HEK293 (cell line): ENCODE measurements at regions not wholly inside any gene's neighbourhood (a gene's known extent, or its start where the extent isn't known, plus 50 kb on each side); places are given as distances from the start of the nearest gene placed in this dataset.

ENCODE experiments used
- CTCF ChIA-PET: fragments of 350-600 bp; formaldehyde crosslinking; extraction: SDS; loops from one replicate; lab custom pipeline; 2021; ENCODE audit warnings: antibody characterized with exemption; lab: Yijun Ruan, JAX
- POLR2A ChIA-PET: fragments of 300-600 bp; formaldehyde crosslinking; extraction: SDS; loops from one replicate; lab custom pipeline; 2020; ENCODE audit warnings: antibody characterized with exemption, inconsistent platforms; lab: Yijun Ruan, JAX
- H3K27ac ChIP-seq: fragments of 200-500 bp; sonication (Bioruptor generic); 2 replicates; pipeline ENCODE4 v1.5.1; 2014; ENCODE audit warnings: low read depth, low read length, control low read depth, inconsistent platforms; ENCODE audit errors: extremely low read depth
- H3K36me3 ChIP-seq, 2 experiments: fragments of 200-500 bp in 1 of 2; sonication (Bioruptor generic) in 1 of 2; 1 replicate in 1 of 2; 2 replicates in 1 of 2; pipeline ENCODE4 v1.5.1; 2014 to 2017; ENCODE audit warnings: inconsistent platforms in 2 of 2, low read length in 2 of 2; ENCODE audit not compliant: control insufficient read depth in 2 of 2, insufficient read depth in 1 of 2
- H3K4me1 ChIP-seq: fragments of 200-500 bp; sonication (Bioruptor generic); 2 replicates; pipeline ENCODE4 v1.5.1; 2014; ENCODE audit warnings: mild to moderate bottlenecking, low read length, inconsistent platforms; ENCODE audit not compliant: control insufficient read depth, insufficient read depth
- H3K4me3 ChIP-seq: 2 replicates; pipeline ENCODE4 v1.5.1; 2011; ENCODE audit warnings: low read depth, mild to moderate bottlenecking, control low read depth, low read length, moderate library complexity
- H3K9me3 ChIP-seq: fragments of 200-500 bp; sonication (Bioruptor generic); 2 replicates; pipeline ENCODE4 v1.5.1; 2014; ENCODE audit warnings: low read depth, low read length, inconsistent platforms; ENCODE audit not compliant: control insufficient read depth, insufficient read depth
- GLI4 ChIP-seq: fragments of 450-650 bp; formaldehyde crosslinking; IDR thresholded peaks from 2 replicates; pipeline ENCODE4 v1.5.1; 2016; ENCODE audit warnings: missing biosample characterization, missing genetic modification characterization
- HOXC10 ChIP-seq: sonication (generic); formaldehyde crosslinking; IDR thresholded peaks from 2 replicates; pipeline ENCODE4 v1.8.1; 2023; ENCODE audit warnings: mild to moderate bottlenecking, missing genetic modification reagents
- SP7 ChIP-seq: fragments of 450-650 bp; formaldehyde crosslinking; IDR thresholded peaks from 2 replicates; pipeline ENCODE4 v1.5.1; 2016; ENCODE audit warnings: missing biosample characterization, missing genetic modification characterization
- ZBTB17 ChIP-seq: fragments of 450-650 bp; formaldehyde crosslinking; IDR thresholded peaks from 2 replicates; pipeline ENCODE4 v1.5.1; 2016; ENCODE audit warnings: missing biosample characterization, missing genetic modification characterization
- ZBTB21 ChIP-seq: fragments of 450-650 bp; formaldehyde crosslinking; IDR thresholded peaks from 2 replicates; pipeline ENCODE4 v1.5.1; 2017; ENCODE audit warnings: missing biosample characterization, missing genetic modification characterization
- ZNF214 ChIP-seq: fragments of 450-650 bp; formaldehyde crosslinking; IDR thresholded peaks from 2 replicates; pipeline ENCODE4 v1.5.1; 2017; ENCODE audit warnings: missing biosample characterization, mild to moderate bottlenecking, missing genetic modification characterization, borderline replicate concordance
- ZNF335 ChIP-seq: fragments of 450-650 bp; formaldehyde crosslinking; conservative IDR thresholded peaks from 2 replicates; pipeline ENCODE4 v1.5.1; 2016; ENCODE audit warnings: missing biosample characterization, missing genetic modification characterization
- ZNF366 ChIP-seq: fragments of 450-650 bp; formaldehyde crosslinking; conservative IDR thresholded peaks from 2 replicates; pipeline ENCODE4 v1.5.1; 2016; ENCODE audit warnings: missing biosample characterization, missing genetic modification characterization
- ZNF391 ChIP-seq: fragments of 450-650 bp; formaldehyde crosslinking; IDR thresholded peaks from 2 replicates; pipeline ENCODE4 v1.5.1; 2016; ENCODE audit warnings: low read depth, missing biosample characterization, missing genetic modification characterization, borderline replicate concordance
- ZNF404 ChIP-seq: fragments of 450-650 bp; formaldehyde crosslinking; IDR thresholded peaks from 2 replicates; pipeline ENCODE4 v1.5.1; 2017; ENCODE audit warnings: missing biosample characterization, missing genetic modification characterization
- ZNF555 ChIP-seq: fragments of 450-650 bp; formaldehyde crosslinking; conservative IDR thresholded peaks from 2 replicates; pipeline ENCODE4 v1.5.1; 2017; ENCODE audit warnings: missing biosample characterization, mild to moderate bottlenecking, missing genetic modification characterization, inconsistent platforms
- ZNF600 ChIP-seq: fragments of 450-650 bp; formaldehyde crosslinking; IDR thresholded peaks from 2 replicates; pipeline ENCODE4 v1.5.1; 2016; ENCODE audit warnings: missing biosample characterization, missing genetic modification characterization
- ZNF610 ChIP-seq: fragments of 450-650 bp; formaldehyde crosslinking; IDR thresholded peaks from 2 replicates; pipeline ENCODE4 v1.5.1; 2016; ENCODE audit warnings: missing biosample characterization, missing genetic modification characterization, borderline replicate concordance
- ZNF707 ChIP-seq: fragments of 450-650 bp; formaldehyde crosslinking; IDR thresholded peaks from 2 replicates; pipeline ENCODE4 v1.5.1; 2016; ENCODE audit warnings: missing biosample characterization, missing genetic modification characterization
- TF ChIP-seq, protein P1 (sequence below): fragments of 450-650 bp; formaldehyde crosslinking; IDR thresholded peaks from 2 replicates; pipeline ENCODE4 v1.5.1; 2016; ENCODE audit warnings: missing biosample characterization, missing genetic modification characterization, borderline replicate concordance
- TF ChIP-seq, protein P2 (sequence below): fragments of 450-650 bp; formaldehyde crosslinking; IDR thresholded peaks from 2 replicates; pipeline ENCODE4; 2016; ENCODE audit warnings: missing biosample characterization, missing genetic modification characterization
- TF ChIP-seq, protein P3 (sequence below): fragments of 450-650 bp; formaldehyde crosslinking; IDR thresholded peaks from 2 replicates; pipeline ENCODE4 v1.5.1; 2016; ENCODE audit warnings: missing biosample characterization, missing genetic modification characterization, borderline replicate concordance
- TF ChIP-seq, protein P4 (sequence below): fragments of 450-650 bp; formaldehyde crosslinking; IDR thresholded peaks from 2 replicates; pipeline ENCODE4 v1.5.1; 2016; ENCODE audit warnings: missing biosample characterization, missing genetic modification characterization, borderline replicate concordance

DNA sequence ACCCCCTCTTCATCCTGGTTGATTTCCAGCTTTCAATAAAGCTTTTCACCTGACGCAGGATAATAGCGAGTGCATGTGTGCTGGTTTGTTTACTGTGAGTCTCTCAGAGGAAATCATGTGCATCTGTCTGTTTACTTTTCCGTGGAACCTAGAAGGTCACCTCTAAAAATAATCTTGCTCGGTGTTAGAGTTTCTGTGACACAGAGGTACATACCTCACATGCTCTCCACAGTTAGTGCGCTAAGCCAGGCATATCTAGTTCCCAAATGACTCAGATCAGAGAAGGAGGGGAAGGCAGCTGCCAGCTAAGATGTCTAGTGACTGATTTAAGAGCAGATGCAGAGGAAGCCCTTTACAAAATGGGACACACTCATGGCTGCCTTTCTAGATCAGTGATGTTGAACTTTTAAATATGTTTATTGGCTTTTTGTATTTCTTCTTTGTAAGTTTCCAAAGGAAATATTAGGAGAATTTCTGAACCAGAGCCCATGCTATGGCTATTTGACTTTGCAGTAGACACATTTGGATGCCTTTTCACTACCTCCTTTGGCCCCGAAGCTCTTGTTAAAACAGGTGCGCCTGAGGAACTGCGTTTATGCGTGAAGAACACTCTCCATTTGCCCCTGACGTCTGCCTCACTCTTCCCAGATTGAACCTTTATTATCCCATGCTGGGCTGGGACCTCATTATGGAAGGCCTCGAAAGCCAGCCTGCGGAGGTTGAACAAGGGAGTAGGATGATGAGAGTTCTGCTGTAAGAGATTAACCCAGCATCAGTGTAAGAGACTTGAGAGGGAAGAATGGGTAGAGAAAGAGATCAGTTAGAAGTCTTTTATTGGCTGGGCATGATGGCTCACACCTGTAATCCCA is 145.6 kb downstream of the FAM161A start:
- ChIA-PET POLR2A (no interaction called here), CTCF (interaction anchor here (0.5 to 1.0 kb wide), 3 partner anchors 8 to 302 kb away, joined by 3 to 5 read pairs (median 4); no protein-coding TSS in a partner anchor)
- Histone ChIP-seq H3K27ac (no peak overlapping the region), H3K9me3 (no peaks in the 10 kb centered on the region), H3K4me1 (no peaks in the 10 kb centered on the region), H3K4me3 (no peak overlapping the region), H3K36me3 (no peaks in the 10 kb centered on the region)
- TF ChIP-seq HOXC10 (CRISPR knock-in tag) (no peak), SP7 (peak; percentile 47), ZNF366 (peak; percentile 50; the same call in 1 of the 2 replicates), ZNF335 (tag by site-specific recombination) (0 out of 2 replicates have a peak, but pooled peaks have one; percentile 21), ZBTB17 (tag by site-specific recombination) (peak; percentile 80)

DNA sequence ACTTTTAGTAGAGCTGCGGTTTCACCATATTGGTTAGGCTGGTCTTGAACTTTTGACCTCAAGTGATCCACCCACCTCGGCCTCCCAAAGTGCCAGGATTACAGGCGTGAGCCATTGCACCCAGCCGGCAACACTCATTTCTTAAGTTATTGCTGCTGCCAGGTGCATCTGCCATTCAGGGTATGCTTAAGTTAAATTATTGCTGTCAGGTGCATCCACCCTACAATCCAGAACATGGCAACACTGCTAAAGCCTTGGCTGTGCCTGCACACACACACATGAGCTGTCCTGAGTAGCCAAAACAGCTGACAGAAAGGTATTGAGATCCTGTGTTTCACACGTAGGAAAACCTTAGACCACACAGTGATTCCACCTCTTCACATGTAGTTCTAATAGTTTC is 148.2 kb downstream of the FAM161A start:
- H3K27ac ChIP-seq, result no peak overlapping the region
- H3K4me1 ChIP-seq, result no peaks in the 10 kb centered on the region
- ChIA-PET POLR2A (no interaction called here), CTCF (interaction anchor here (0.5 to 1.0 kb wide), 2 partner anchors 11 to 443 kb away, joined by 3 to 4 read pairs; no protein-coding TSS in a partner anchor)
- TF ChIP-seq, protein P1, sequence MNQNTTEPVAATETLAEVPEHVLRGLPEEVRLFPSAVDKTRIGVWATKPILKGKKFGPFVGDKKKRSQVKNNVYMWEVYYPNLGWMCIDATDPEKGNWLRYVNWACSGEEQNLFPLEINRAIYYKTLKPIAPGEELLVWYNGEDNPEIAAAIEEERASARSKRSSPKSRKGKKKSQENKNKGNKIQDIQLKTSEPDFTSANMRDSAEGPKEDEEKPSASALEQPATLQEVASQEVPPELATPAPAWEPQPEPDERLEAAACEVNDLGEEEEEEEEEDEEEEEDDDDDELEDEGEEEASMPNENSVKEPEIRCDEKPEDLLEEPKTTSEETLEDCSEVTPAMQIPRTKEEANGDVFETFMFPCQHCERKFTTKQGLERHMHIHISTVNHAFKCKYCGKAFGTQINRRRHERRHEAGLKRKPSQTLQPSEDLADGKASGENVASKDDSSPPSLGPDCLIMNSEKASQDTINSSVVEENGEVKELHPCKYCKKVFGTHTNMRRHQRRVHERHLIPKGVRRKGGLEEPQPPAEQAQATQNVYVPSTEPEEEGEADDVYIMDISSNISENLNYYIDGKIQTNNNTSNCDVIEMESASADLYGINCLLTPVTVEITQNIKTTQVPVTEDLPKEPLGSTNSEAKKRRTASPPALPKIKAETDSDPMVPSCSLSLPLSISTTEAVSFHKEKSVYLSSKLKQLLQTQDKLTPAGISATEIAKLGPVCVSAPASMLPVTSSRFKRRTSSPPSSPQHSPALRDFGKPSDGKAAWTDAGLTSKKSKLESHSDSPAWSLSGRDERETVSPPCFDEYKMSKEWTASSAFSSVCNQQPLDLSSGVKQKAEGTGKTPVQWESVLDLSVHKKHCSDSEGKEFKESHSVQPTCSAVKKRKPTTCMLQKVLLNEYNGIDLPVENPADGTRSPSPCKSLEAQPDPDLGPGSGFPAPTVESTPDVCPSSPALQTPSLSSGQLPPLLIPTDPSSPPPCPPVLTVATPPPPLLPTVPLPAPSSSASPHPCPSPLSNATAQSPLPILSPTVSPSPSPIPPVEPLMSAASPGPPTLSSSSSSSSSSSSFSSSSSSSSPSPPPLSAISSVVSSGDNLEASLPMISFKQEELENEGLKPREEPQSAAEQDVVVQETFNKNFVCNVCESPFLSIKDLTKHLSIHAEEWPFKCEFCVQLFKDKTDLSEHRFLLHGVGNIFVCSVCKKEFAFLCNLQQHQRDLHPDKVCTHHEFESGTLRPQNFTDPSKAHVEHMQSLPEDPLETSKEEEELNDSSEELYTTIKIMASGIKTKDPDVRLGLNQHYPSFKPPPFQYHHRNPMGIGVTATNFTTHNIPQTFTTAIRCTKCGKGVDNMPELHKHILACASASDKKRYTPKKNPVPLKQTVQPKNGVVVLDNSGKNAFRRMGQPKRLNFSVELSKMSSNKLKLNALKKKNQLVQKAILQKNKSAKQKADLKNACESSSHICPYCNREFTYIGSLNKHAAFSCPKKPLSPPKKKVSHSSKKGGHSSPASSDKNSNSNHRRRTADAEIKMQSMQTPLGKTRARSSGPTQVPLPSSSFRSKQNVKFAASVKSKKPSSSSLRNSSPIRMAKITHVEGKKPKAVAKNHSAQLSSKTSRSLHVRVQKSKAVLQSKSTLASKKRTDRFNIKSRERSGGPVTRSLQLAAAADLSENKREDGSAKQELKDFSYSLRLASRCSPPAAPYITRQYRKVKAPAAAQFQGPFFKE (tag by site-specific recombination), result no peak
- TF ChIP-seq ZNF391 (tag by site-specific recombination) (no peak), GLI4 (tag by site-specific recombination) (no peak), ZNF555 (tag by site-specific recombination) (no peak), ZNF404 (tag by site-specific recombination) (no peak), ZBTB21 (tag by site-specific recombination) (no peak), ZNF214 (tag by site-specific recombination) (no peak)
- TF ChIP-seq, protein P2, sequence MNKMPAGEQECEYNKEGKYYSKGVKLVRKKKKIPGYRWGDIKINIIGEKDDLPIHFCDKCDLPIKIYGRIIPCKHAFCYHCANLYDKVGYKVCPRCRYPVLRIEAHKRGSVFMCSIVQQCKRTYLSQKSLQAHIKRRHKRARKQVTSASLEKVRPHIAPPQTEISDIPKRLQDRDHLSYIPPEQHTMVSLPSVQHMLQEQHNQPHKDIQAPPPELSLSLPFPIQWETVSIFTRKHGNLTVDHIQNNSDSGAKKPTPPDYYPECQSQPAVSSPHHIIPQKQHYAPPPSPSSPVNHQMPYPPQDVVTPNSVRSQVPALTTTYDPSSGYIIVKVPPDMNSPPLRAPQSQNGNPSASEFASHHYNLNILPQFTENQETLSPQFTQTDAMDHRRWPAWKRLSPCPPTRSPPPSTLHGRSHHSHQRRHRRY (tag by site-specific recombination), result no peak
- no peaks in the 10 kb centered on the region for H3K9me3 ChIP-seq
- no peaks in the 10 kb centered on the region for H3K36me3 ChIP-seq
- no peak overlapping the region for H3K4me3 ChIP-seq

DNA sequence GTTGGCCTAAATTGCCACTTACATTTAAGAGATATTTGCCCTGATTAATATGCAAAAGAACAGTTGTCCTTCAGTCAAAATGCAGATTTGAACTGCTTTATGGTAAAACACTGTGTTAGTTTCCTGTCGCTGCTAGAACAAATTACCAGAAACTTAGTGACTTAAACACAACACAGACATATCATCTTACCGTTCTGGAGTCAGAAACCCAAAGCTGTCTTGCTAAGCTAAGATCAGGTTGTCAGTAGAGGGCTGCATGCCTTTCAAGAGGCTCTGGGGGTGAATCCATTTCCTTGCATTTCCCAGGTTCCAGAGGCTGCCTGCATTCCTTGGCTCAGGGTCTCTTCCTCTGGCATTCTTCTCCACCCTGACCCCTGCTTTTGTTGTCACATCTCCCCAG is 149.5 kb downstream of the FAM161A start:
- Histone ChIP-seq H3K4me1 (no peaks in the 10 kb centered on the region), H3K36me3 (no peaks in the 10 kb centered on the region), H3K27ac (no peak overlapping the region), H3K4me3 (no peak overlapping the region), H3K9me3 (no peaks in the 10 kb centered on the region)
- CTCF ChIA-PET, result no interaction called here
- POLR2A ChIA-PET, result no interaction called here
- TF ChIP-seq ZNF707 (tag by site-specific recombination) (no peak), ZNF600 (tag by site-specific recombination) (peak; percentile 65), ZNF610 (tag by site-specific recombination) (no peak)
- TF ChIP-seq, protein P3, sequence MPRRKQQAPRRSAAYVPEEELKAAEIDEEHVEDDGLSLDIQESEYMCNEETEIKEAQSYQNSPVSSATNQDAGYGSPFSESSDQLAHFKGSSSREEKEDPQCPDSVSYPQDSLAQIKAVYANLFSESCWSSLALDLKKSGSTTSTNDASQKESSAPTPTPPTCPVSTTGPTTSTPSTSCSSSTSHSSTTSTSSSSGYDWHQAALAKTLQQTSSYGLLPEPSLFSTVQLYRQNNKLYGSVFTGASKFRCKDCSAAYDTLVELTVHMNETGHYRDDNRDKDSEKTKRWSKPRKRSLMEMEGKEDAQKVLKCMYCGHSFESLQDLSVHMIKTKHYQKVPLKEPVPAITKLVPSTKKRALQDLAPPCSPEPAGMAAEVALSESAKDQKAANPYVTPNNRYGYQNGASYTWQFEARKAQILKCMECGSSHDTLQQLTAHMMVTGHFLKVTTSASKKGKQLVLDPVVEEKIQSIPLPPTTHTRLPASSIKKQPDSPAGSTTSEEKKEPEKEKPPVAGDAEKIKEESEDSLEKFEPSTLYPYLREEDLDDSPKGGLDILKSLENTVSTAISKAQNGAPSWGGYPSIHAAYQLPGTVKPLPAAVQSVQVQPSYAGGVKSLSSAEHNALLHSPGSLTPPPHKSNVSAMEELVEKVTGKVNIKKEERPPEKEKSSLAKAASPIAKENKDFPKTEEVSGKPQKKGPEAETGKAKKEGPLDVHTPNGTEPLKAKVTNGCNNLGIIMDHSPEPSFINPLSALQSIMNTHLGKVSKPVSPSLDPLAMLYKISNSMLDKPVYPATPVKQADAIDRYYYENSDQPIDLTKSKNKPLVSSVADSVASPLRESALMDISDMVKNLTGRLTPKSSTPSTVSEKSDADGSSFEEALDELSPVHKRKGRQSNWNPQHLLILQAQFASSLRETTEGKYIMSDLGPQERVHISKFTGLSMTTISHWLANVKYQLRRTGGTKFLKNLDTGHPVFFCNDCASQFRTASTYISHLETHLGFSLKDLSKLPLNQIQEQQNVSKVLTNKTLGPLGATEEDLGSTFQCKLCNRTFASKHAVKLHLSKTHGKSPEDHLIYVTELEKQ, result no peak
- TF ChIP-seq, protein P4, sequence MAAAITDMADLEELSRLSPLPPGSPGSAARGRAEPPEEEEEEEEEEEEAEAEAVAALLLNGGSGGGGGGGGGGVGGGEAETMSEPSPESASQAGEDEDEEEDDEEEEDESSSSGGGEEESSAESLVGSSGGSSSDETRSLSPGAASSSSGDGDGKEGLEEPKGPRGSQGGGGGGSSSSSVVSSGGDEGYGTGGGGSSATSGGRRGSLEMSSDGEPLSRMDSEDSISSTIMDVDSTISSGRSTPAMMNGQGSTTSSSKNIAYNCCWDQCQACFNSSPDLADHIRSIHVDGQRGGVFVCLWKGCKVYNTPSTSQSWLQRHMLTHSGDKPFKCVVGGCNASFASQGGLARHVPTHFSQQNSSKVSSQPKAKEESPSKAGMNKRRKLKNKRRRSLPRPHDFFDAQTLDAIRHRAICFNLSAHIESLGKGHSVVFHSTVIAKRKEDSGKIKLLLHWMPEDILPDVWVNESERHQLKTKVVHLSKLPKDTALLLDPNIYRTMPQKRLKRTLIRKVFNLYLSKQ (tag by site-specific recombination), result no peak
